ENCODE measurements at regions not wholly inside any gene's neighbourhood (a gene's known extent, or its start where the extent isn't known, plus 50 kb on each side); places are given as distances from the start of the nearest gene placed in this dataset.

- TF ChIP-seq POLR2A (IDR thresholded peaks at IDR 0.05; ENCODE audit: extremely low read depth, insufficient read length) (no peak), CTCF (IDR thresholded peaks at IDR 0.05; ENCODE audit: low read depth, low read length) (no peak), MAX (IDR thresholded peaks at IDR 0.05; ENCODE audit: low read depth, low read length) (no peak)
Observed at GRCh38 chr15:91514147-91514546, 339.4 kb upstream of the SLCO3A1 start.

Measured in NB4 (cell line).